HCT116 (cell line): ENCODE measurements at regions not wholly inside any gene's neighbourhood (a gene's known extent, or its start where the extent isn't known, plus 50 kb on each side); places are given as distances from the start of the nearest gene placed in this dataset.

Experiments
- JUND ChIP-seq: IDR thresholded peaks from 2 replicates; pipeline ENCODE4 v1.6.1; 2012
- TF ChIP-seq, protein P1 (sequence below): IDR thresholded peaks from 2 replicates; pipeline ENCODE4 v1.6.1; 2012
- TF ChIP-seq, protein P2 (sequence below), 3 experiments: fragments of 200-600 bp in 1 of 3; sonication (generic) in 1 of 3; IDR thresholded peaks in 2 of 3; conservative IDR thresholded peaks in 1 of 3; 2 replicates each; pipeline ENCODE4 v1.5.1; 2012 to 2017; ENCODE audit warnings: low read depth in 2 of 3, low read length in 2 of 3, antibody characterized with exemption in 1 of 3, borderline replicate concordance in 1 of 3, control low read depth in 1 of 3, mild to moderate bottlenecking in 1 of 3, mixed read lengths in 1 of 3, mixed run types in 1 of 3, moderate library complexity in 1 of 3; ENCODE audit not compliant: insufficient read depth in 1 of 3

- TF ChIP-seq, protein P1, sequence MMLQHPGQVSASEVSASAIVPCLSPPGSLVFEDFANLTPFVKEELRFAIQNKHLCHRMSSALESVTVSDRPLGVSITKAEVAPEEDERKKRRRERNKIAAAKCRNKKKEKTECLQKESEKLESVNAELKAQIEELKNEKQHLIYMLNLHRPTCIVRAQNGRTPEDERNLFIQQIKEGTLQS: no peak
- no peak for TF ChIP-seq JUND
- TF ChIP-seq, protein P2, sequence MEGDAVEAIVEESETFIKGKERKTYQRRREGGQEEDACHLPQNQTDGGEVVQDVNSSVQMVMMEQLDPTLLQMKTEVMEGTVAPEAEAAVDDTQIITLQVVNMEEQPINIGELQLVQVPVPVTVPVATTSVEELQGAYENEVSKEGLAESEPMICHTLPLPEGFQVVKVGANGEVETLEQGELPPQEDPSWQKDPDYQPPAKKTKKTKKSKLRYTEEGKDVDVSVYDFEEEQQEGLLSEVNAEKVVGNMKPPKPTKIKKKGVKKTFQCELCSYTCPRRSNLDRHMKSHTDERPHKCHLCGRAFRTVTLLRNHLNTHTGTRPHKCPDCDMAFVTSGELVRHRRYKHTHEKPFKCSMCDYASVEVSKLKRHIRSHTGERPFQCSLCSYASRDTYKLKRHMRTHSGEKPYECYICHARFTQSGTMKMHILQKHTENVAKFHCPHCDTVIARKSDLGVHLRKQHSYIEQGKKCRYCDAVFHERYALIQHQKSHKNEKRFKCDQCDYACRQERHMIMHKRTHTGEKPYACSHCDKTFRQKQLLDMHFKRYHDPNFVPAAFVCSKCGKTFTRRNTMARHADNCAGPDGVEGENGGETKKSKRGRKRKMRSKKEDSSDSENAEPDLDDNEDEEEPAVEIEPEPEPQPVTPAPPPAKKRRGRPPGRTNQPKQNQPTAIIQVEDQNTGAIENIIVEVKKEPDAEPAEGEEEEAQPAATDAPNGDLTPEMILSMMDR (IDR thresholded peaks at IDR 0.05 in 2 of 3, conservative IDR thresholded peaks at IDR 0.05 in 1 of 3; ENCODE audit: borderline replicate concordance in 1 of 3, insufficient read depth in 1 of 3, low read depth in 2 of 3, low read length in 2 of 3): no peak
Observed at GRCh38 chr2:57759131-57759530, 287.5 kb upstream of the VRK2 start.
